B cell (primary cell): ENCODE measurements at regions not wholly inside any gene's neighbourhood (a gene's known extent, or its start where the extent isn't known, plus 50 kb on each side); places are given as distances from the start of the nearest gene placed in this dataset.

Experiments used
- ATAC-seq: fragments of 200-7000 bp; cut with Tn5 transposase; one replicate; pipeline ENCODE4 v1.10.0; 2021; ENCODE audit warnings: low read depth, mild to moderate bottlenecking, moderate number of reproducible peaks, moderate library complexity
- CTCF ChIA-PET: fragments of 350-600 bp; sonication (Branson Sonifier 250); formaldehyde crosslinking; loops from one replicate; lab custom pipeline; 2021; ENCODE audit warnings: antibody characterized with exemption, inconsistent platforms; lab: Charles Lee
- POLR2A ChIA-PET: fragments of 350-600 bp; sonication (Branson Sonifier 250); formaldehyde crosslinking; loops from one replicate; lab custom pipeline; 2021; ENCODE audit warnings: antibody characterized with exemption; lab: Charles Lee
- DNase-seq: peaks from one replicate; pipeline ENCODE4 v3.0.0; 2013
- H2AFZ ChIP-seq: 2 replicates; pipeline ENCODE4 v1.6.1; 2012; ENCODE audit warnings: mild to moderate bottlenecking, low read depth, low read length; ENCODE audit not compliant: insufficient read depth, poor library complexity, severe bottlenecking
- H3K27ac ChIP-seq, 2 donors: 1 replicate in 1 of 2; 2 replicates in 1 of 2; pipeline ENCODE4 v1.5.1; 2012 to 2013; ENCODE audit warnings: low read length in 2 of 2, mild to moderate bottlenecking in 2 of 2, moderate library complexity in 1 of 2
- H3K27me3 ChIP-seq, 4 experiments: fragments of 200-600 bp in 1 of 4; sonication (generic) in 1 of 4; replicated peaks in 1 of 4; 1 replicate in 2 of 4; 2 replicates in 2 of 4; pipeline versions ENCODE4 v1.6.1 to v1.7.0; 2013 to 2016; ENCODE audit warnings: low read length in 3 of 4, mild to moderate bottlenecking in 2 of 4, mixed read lengths in 1 of 4, moderate library complexity in 1 of 4; ENCODE audit not compliant: insufficient read depth in 4 of 4, control insufficient read depth in 3 of 4; ENCODE audit errors: control extremely low read depth in 1 of 4
- H3K36me3 ChIP-seq, 2 experiments: replicated peaks in 1 of 2; 1 replicate in 1 of 2; 2 replicates in 1 of 2; pipeline versions ENCODE4 v1.6.1 to v1.7.1; 2013; ENCODE audit warnings: low read length in 1 of 2; ENCODE audit not compliant: insufficient read depth in 2 of 2, control insufficient read depth in 1 of 2; ENCODE audit errors: control extremely low read depth in 1 of 2, extremely low read depth in 1 of 2
- H3K4me1 ChIP-seq, 2 donors: fragments of 200-600 bp in 1 of 2; sonication (generic) in 1 of 2; 1 replicate in 1 of 2; 2 replicates in 1 of 2; pipeline versions ENCODE4 v1.5.1 to v1.6.1; 2013 to 2017; ENCODE audit warnings: low read length in 2 of 2; ENCODE audit not compliant: control insufficient read depth in 2 of 2, insufficient read depth in 2 of 2
- H3K4me2 ChIP-seq: replicated peaks from 2 replicates; pipeline ENCODE3; 2012; ENCODE audit warnings: mild to moderate bottlenecking, low read depth, low read length; ENCODE audit not compliant: poor library complexity, severe bottlenecking
- H3K4me3 ChIP-seq, 5 experiments: fragments of 200-600 bp in 1 of 5; sonication (generic) in 1 of 5; 1 replicate in 3 of 5; 2 replicates in 2 of 5; pipeline versions ENCODE4 v1.5.1 to v1.7.0; 2011 to 2016; ENCODE audit warnings: low read length in 4 of 5, mild to moderate bottlenecking in 4 of 5, low read depth in 2 of 5, control low read depth in 1 of 5, moderate library complexity in 1 of 5; ENCODE audit not compliant: insufficient read depth in 1 of 5; ENCODE audit errors: control extremely low read depth in 1 of 5, extremely low read depth in 1 of 5
- H3K79me2 ChIP-seq: fragments of 200-600 bp; sonication (generic); one replicate; pipeline ENCODE4 v1.6.0; 2016; ENCODE audit warnings: low read length; ENCODE audit not compliant: control insufficient read depth, insufficient read depth
- H3K9ac ChIP-seq: fragments of 200-600 bp; sonication (generic); 2 replicates; pipeline ENCODE4 v1.6.1; 2017; ENCODE audit warnings: mild to moderate bottlenecking, low read length, moderate library complexity
- H3K9me3 ChIP-seq, 3 donors: one replicate each; pipeline versions ENCODE4 v1.6.1 to v1.7.1; 2013; ENCODE audit warnings: low read length in 2 of 3; ENCODE audit not compliant: control insufficient read depth in 2 of 3, insufficient read depth in 1 of 3; ENCODE audit errors: control extremely low read depth in 1 of 3
- H4K20me1 ChIP-seq: 2 replicates; pipeline ENCODE4 v1.6.0; 2012; ENCODE audit warnings: mild to moderate bottlenecking, low read length; ENCODE audit not compliant: insufficient read depth, control insufficient read depth, poor library complexity, severe bottlenecking
- H3K27ac Mint-ChIP-seq: one replicate; pipeline ENCODE4 v1.8.0; 2021; ENCODE audit warnings: mixed read lengths
- H3K27me3 Mint-ChIP-seq: one replicate; pipeline ENCODE4 v1.8.0; 2021; ENCODE audit warnings: mixed read lengths
- H3K4me1 Mint-ChIP-seq: one replicate; pipeline ENCODE4 v1.8.0; 2021; ENCODE audit warnings: mixed read lengths
- H3K4me3 Mint-ChIP-seq: one replicate; pipeline ENCODE4 v1.8.0; 2021; ENCODE audit warnings: mixed read lengths
- H3K9me3 Mint-ChIP-seq: one replicate; pipeline ENCODE4 v1.8.0; 2022; ENCODE audit warnings: mixed read lengths; ENCODE audit not compliant: insufficient read depth
- EZH2 ChIP-seq: IDR thresholded peaks from 2 replicates; pipeline ENCODE4 v1.6.1; 2012; ENCODE audit warnings: borderline replicate concordance, low read depth, mild to moderate bottlenecking, moderate library complexity, low read length; ENCODE audit not compliant: insufficient read depth, poor library complexity, severe bottlenecking
- WGBS: methylation state at CpG from one replicate; pipeline ENCODE4 v1.1.5; 2013; ENCODE audit warnings: missing lambda C conversion rate; ENCODE audit not compliant: insufficient coverage; 5-methylcytosine and 5-hydroxymethylcytosine counted together
- intact Hi-C: fragments of 100-400 bp; cut with micrococcal nuclease; formaldehyde crosslinking; loops from one replicate; pipeline ENCODE4 v1.10.0; 2022
- TF ChIP-seq, protein P1 (sequence below): fragments of 200-600 bp; IDR thresholded peaks from one replicate; pipeline ENCODE4 v1.8.0; 2022; ENCODE audit warnings: antibody characterized with exemption, mild to moderate bottlenecking

DNA sequence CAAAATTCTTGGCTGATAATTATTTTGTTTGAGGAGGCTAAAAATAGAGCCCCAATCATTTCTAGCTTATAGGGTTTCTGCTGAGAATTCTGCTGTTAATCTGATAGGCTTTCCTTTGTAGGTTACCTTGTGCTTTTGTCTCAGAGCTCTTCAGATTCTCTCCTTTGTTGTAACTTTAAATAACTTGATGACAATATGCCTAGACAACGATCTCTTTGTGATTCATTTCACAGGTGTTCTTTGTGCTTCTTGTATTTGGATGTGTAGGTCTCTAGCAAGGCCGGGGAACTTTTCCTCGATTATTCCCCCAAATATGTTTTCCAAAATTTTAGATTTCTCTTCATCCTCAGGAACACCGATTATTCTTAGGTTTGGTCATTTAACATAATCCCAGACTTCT is 376.5 kb upstream of the MAN1A1 start:
- no peaks in the 10 kb centered on the region for H3K36me3 ChIP-seq
- H3K4me1 ChIP-seq, result no peaks in the 10 kb centered on the region
- Mint-ChIP-seq H3K27me3 (no peaks in the 10 kb centered on the region), H3K4me3 (no peak overlapping the region), H3K9me3 (no peaks in the 10 kb centered on the region), H3K4me1 (peaks cover 2% of the 10 kb centered on the region), H3K27ac (no peak overlapping the region)
- intact Hi-C loops, result no loop called here
- H4K20me1 ChIP-seq, result no peaks in the 10 kb centered on the region
- H3K9me3 ChIP-seq, result no peaks in the 10 kb centered on the region
- H3K27me3 ChIP-seq, result no peaks in the 10 kb centered on the region
- POLR2A ChIA-PET, result no interaction called here
- DNase-seq (no peak), ATAC-seq (no peak)
- no peaks in the 10 kb centered on the region for H3K79me2 ChIP-seq
- H3K4me2 ChIP-seq, result no peak overlapping the region
- no peak overlapping the region for H2AFZ ChIP-seq
- no CpG with 5 or more reads among the region's 4 CpGs for WGBS
- H3K9ac ChIP-seq, result no peak overlapping the region
- TF ChIP-seq, protein P1, sequence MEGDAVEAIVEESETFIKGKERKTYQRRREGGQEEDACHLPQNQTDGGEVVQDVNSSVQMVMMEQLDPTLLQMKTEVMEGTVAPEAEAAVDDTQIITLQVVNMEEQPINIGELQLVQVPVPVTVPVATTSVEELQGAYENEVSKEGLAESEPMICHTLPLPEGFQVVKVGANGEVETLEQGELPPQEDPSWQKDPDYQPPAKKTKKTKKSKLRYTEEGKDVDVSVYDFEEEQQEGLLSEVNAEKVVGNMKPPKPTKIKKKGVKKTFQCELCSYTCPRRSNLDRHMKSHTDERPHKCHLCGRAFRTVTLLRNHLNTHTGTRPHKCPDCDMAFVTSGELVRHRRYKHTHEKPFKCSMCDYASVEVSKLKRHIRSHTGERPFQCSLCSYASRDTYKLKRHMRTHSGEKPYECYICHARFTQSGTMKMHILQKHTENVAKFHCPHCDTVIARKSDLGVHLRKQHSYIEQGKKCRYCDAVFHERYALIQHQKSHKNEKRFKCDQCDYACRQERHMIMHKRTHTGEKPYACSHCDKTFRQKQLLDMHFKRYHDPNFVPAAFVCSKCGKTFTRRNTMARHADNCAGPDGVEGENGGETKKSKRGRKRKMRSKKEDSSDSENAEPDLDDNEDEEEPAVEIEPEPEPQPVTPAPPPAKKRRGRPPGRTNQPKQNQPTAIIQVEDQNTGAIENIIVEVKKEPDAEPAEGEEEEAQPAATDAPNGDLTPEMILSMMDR, result no peak
- TF ChIP-seq EZH2, result no peak
- CTCF ChIA-PET, result no interaction called here
- H3K27ac ChIP-seq, result no peak overlapping the region
- no peak overlapping the region for H3K4me3 ChIP-seq

DNA sequence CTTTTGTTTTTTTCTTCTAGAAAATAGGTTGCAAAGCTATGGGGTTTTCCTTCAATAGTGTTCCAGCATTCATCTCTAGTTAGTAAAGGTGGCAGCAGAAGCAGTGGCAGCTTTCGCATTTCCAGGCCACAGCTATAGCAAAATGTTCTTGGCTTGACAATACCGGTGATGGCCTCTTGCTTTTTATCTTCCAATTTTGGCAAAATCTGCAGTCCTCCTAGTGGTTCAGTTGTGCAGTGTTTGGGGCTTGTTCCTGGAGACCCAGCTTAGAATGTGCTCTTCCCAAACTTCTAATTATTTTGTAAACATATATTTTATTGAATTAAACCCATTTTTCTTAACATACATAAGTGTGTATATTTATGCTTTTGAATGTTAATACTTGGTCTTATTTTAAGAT is 370.6 kb upstream of the MAN1A1 start:
- intact Hi-C loops, result no loop called here
- TF ChIP-seq, protein P1, result no peak
- no peak for TF ChIP-seq EZH2
- no peaks in the 10 kb centered on the region for H3K9me3 ChIP-seq
- no peak overlapping the region for H3K27ac ChIP-seq
- H3K79me2 ChIP-seq, result no peaks in the 10 kb centered on the region
- ChIA-PET CTCF (interaction anchor here (0.8 to 0.9 kb wide), 2 partner anchors 9 to 370 kb away, joined by 3 to 4 read pairs; no protein-coding TSS in a partner anchor), POLR2A (no interaction called here)
- no peaks in the 10 kb centered on the region for H4K20me1 ChIP-seq
- H3K4me3 ChIP-seq, result no peak overlapping the region
- no peak overlapping the region for H3K4me2 ChIP-seq
- no peaks in the 10 kb centered on the region for H3K36me3 ChIP-seq
- H3K27ac Mint-ChIP-seq, result no peak overlapping the region
- peaks cover 8 to 14% of the 10 kb centered on the region in 2 donors for H3K4me1 ChIP-seq
- peaks cover 17% of the 10 kb centered on the region for H3K4me1 Mint-ChIP-seq
- no peaks in the 10 kb centered on the region for H3K27me3 ChIP-seq
- no peak overlapping the region for H2AFZ ChIP-seq
- no peak overlapping the region for H3K4me3 Mint-ChIP-seq
- ATAC-seq, result no peak
- DNase-seq, result no peak
- 100% methylated on average over 2 of the region's 2 CpGs for WGBS
- H3K9me3 Mint-ChIP-seq, result no peaks in the 10 kb centered on the region
- H3K9ac ChIP-seq, result no peak overlapping the region
- no peaks in the 10 kb centered on the region for H3K27me3 Mint-ChIP-seq
